NCI-H2081 (cell line): ENCODE measurements at regions not wholly inside any gene's neighbourhood (a gene's known extent, or its start where the extent isn't known, plus 50 kb on each side); places are given as distances from the start of the nearest gene placed in this dataset.

ENCODE experiments used
- DNase-seq, 2 experiments: peaks; one replicate each; lab custom pipeline; 2025; lab: John Stamatoyannopoulos, UW

- DNase-seq, result no peak
Measured at GRCh38 chr14:84782902-84783301, 747.0 kb upstream of the FLRT2 start.

GRCh38 chr14:84783511-84783910 is 746.4 kb upstream of the FLRT2 start:
- no peak for DNase-seq

GRCh38 chr14:84785996-84786395 is 743.9 kb upstream of the FLRT2 start:
- no peak for DNase-seq

GRCh38 chr14:84789012-84789411 is 740.9 kb upstream of the FLRT2 start:
- DNase-seq, result no peak

- DNase-seq, result no peak
Measured at GRCh38 chr14:84792722-84793410, 737.1 kb upstream of the FLRT2 start.

GRCh38 chr14:84797326-84797725 is 732.6 kb upstream of the FLRT2 start:
- no peak for DNase-seq

GRCh38 chr14:84804468-84804867 is 725.5 kb upstream of the FLRT2 start:
- DNase-seq, result no peak

- DNase-seq, result no peak
Measured at GRCh38 chr14:84804895-84805294, 725.0 kb upstream of the FLRT2 start.

- DNase-seq, result no peak
Measured at GRCh38 chr14:84806181-84806580, 723.8 kb upstream of the FLRT2 start.

GRCh38 chr14:84806622-84807021 is 723.3 kb upstream of the FLRT2 start:
- no peak for DNase-seq

GRCh38 chr14:84807673-84808072 is 722.3 kb upstream of the FLRT2 start:
- DNase-seq, result no peak

GRCh38 chr14:84809158-84809557 is 720.8 kb upstream of the FLRT2 start:
- no peak for DNase-seq

- no peak for DNase-seq
Measured at GRCh38 chr14:84814391-84814790, 715.6 kb upstream of the FLRT2 start.

- DNase-seq, result no peak
Measured at GRCh38 chr14:84819528-84819927, 710.4 kb upstream of the FLRT2 start.

- DNase-seq, result no peak
Measured at GRCh38 chr14:84825481-84826251, 704.3 kb upstream of the FLRT2 start.

- DNase-seq, result no peak
Measured at GRCh38 chr14:84826294-84826693, 703.6 kb upstream of the FLRT2 start.

GRCh38 chr14:84850595-84850994 is 679.3 kb upstream of the FLRT2 start:
- DNase-seq, result no peak

- DNase-seq, result no peak
Measured at GRCh38 chr14:84856751-84857534, 673.0 kb upstream of the FLRT2 start.

- DNase-seq, result no peak
Measured at GRCh38 chr14:84857571-84857970, 672.4 kb upstream of the FLRT2 start.

- DNase-seq, result no peak
Measured at GRCh38 chr14:84859116-84859515, 670.8 kb upstream of the FLRT2 start.

GRCh38 chr14:84864548-84865271 is 665.2 kb upstream of the FLRT2 start:
- DNase-seq, result no peak

- DNase-seq, result no peak
Measured at GRCh38 chr14:84871734-84872133, 658.2 kb upstream of the FLRT2 start.
